Calu3 (cell line): ENCODE measurements at regions not wholly inside any gene's neighbourhood (a gene's known extent, or its start where the extent isn't known, plus 50 kb on each side); places are given as distances from the start of the nearest gene placed in this dataset.
"Not testable (repeated sequence)": the region's sequence is repeated elsewhere in the genome, so short reads cannot be mapped to it uniquely, and the experiment has no call there.

ENCODE experiments used
- BruUV-seq: library from RNA; stranded (reverse); fragments of 400-500 nt; replicated peaks from 2 replicates; lab custom pipeline; 2021; lab: Mats Ljungman, UMichigan
- CTCF ChIA-PET: fragments of 300-600 bp; sonication (Branson Sonifier 250); formaldehyde crosslinking; loops from one replicate; lab custom pipeline; 2022; ENCODE audit warnings: antibody characterized with exemption; lab: Charles Lee
- DNase-seq: peaks from one replicate; pipeline ENCODE4 v3.0.0; 2022
- H3K27ac Mint-ChIP-seq: one replicate; pipeline ENCODE4 v1.8.0; 2022; ENCODE audit warnings: mixed read lengths; ENCODE audit not compliant: unreplicated experiment
- H3K27me3 Mint-ChIP-seq: one replicate; pipeline ENCODE4 v1.8.0; 2022; ENCODE audit warnings: mixed read lengths; ENCODE audit not compliant: unreplicated experiment
- H3K36me3 Mint-ChIP-seq: one replicate; pipeline ENCODE4 v1.8.0; 2022; ENCODE audit warnings: mild to moderate bottlenecking, moderate library complexity, mixed read lengths; ENCODE audit not compliant: insufficient read depth, unreplicated experiment
- H3K4me1 Mint-ChIP-seq: one replicate; pipeline ENCODE4 v1.8.0; 2022; ENCODE audit warnings: mild to moderate bottlenecking, low read depth, mixed read lengths; ENCODE audit not compliant: unreplicated experiment
- H3K4me3 Mint-ChIP-seq: one replicate; pipeline ENCODE4 v1.8.0; 2022; ENCODE audit warnings: mild to moderate bottlenecking, low read depth, moderate library complexity, mixed read lengths; ENCODE audit not compliant: unreplicated experiment
- H3K9me3 Mint-ChIP-seq: one replicate; pipeline ENCODE4 v1.8.0; 2022; ENCODE audit warnings: low read depth, mixed read lengths; ENCODE audit not compliant: unreplicated experiment
- CTCF ChIP-seq: fragments of 200-600 bp; IDR thresholded peaks from one replicate; pipeline ENCODE4 v1.8.0; 2022; ENCODE audit warnings: antibody characterized with exemption; ENCODE audit not compliant: unreplicated experiment
- intact Hi-C: fragments of 100-400 bp; cut with micrococcal nuclease; formaldehyde crosslinking; loops from one replicate; pipeline ENCODE4 v1.10.0; 2022; ENCODE audit not compliant: unreplicated experiment

GRCh38 chr16:63131503-63131902, 1095.3 kb upstream of the CDH8 start:
- Mint-ChIP-seq H3K36me3 (no peaks in the 10 kb centered on the region), H3K27ac (no peak overlapping the region), H3K4me1 (no peaks in the 10 kb centered on the region), H3K4me3 (no peak overlapping the region), H3K27me3 (no peaks in the 10 kb centered on the region), H3K9me3 (peaks cover 28% of the 10 kb centered on the region)
- DNase-seq = no peak
- BruUV-seq = no TSS peak
- CTCF ChIA-PET = no interaction called here
- TF ChIP-seq CTCF = no peak
- intact Hi-C loops = no loop called here

GRCh38 chr16:63130942-63131341, 1094.7 kb upstream of the CDH8 start:
- no peak for DNase-seq
- intact Hi-C loops = no loop called here
- Mint-ChIP-seq H3K36me3 (no peaks in the 10 kb centered on the region), H3K9me3 (peaks cover 28% of the 10 kb centered on the region), H3K4me1 (no peaks in the 10 kb centered on the region), H3K27me3 (no peaks in the 10 kb centered on the region), H3K4me3 (no peak overlapping the region), H3K27ac (no peak overlapping the region)
- no peak for TF ChIP-seq CTCF
- BruUV-seq = no TSS peak
- CTCF ChIA-PET = no interaction called here

- no TSS peak for BruUV-seq
- H3K36me3 Mint-ChIP-seq = no peaks in the 10 kb centered on the region
- TF ChIP-seq CTCF = no peak
- no peaks in the 10 kb centered on the region for H3K4me1 Mint-ChIP-seq
- no peak overlapping the region for H3K27ac Mint-ChIP-seq
- H3K4me3 Mint-ChIP-seq = no peak overlapping the region
- no peak for DNase-seq
- no peaks in the 10 kb centered on the region for H3K27me3 Mint-ChIP-seq
- CTCF ChIA-PET = no interaction called here
- intact Hi-C loops = no loop called here
- peaks cover 24% of the 10 kb centered on the region for H3K9me3 Mint-ChIP-seq
Observed at GRCh38 chr16:63129411-63130125, 1093.3 kb upstream of the CDH8 start.

- peaks cover 13% of the 10 kb centered on the region for H3K9me3 Mint-ChIP-seq
- intact Hi-C loops, CTCF ChIA-PET, BruUV-seq, H3K36me3 Mint-ChIP-seq, H3K27me3 Mint-ChIP-seq, H3K4me3 Mint-ChIP-seq, DNase-seq, H3K4me1 Mint-ChIP-seq, H3K27ac Mint-ChIP-seq: not testable (repeated sequence)
Observed at GRCh38 chr16:63119905-63120304, 1083.7 kb upstream of the CDH8 start.

- no peak for TF ChIP-seq CTCF
- CTCF ChIA-PET = no interaction called here
- Mint-ChIP-seq H3K9me3 (peaks cover 7% of the 10 kb centered on the region), H3K27ac (no peak overlapping the region), H3K27me3 (no peaks in the 10 kb centered on the region), H3K36me3 (no peaks in the 10 kb centered on the region), H3K4me1 (no peaks in the 10 kb centered on the region), H3K4me3 (no peak overlapping the region)
- intact Hi-C loops = no loop called here
- no TSS peak for BruUV-seq
- DNase-seq = no peak
Observed at GRCh38 chr16:63100082-63100481, 1063.8 kb upstream of the CDH8 start.
